Fibroblast of the conjunctiva (primary cell): ENCODE measurements at regions not wholly inside any gene's neighbourhood (a gene's known extent, or its start where the extent isn't known, plus 50 kb on each side); places are given as distances from the start of the nearest gene placed in this dataset.

ENCODE experiments used
- DNase-seq: peaks from one replicate; pipeline ENCODE4 v3.0.0-alpha.2; 2010; ENCODE audit warnings: low read depth

GRCh38 chr5:61596265-61596664, 264.2 kb downstream of the ZSWIM6 start:
- no peak for DNase-seq

- DNase-seq, result no peak
Observed at GRCh38 chr5:61597684-61598083, 265.6 kb downstream of the ZSWIM6 start.

GRCh38 chr5:61598126-61598525, 266.1 kb downstream of the ZSWIM6 start:
- DNase-seq, result no peak

- no peak for DNase-seq
Observed at GRCh38 chr5:61599370-61600122, 267.5 kb downstream of the ZSWIM6 start.

- no peak for DNase-seq
Observed at GRCh38 chr5:61600123-61600444, 268.0 kb downstream of the ZSWIM6 start.

- DNase-seq, result no peak
Observed at GRCh38 chr5:61600945-61601511, 269.0 kb downstream of the ZSWIM6 start.

- DNase-seq, result no peak
Observed at GRCh38 chr5:61603211-61603908, 271.3 kb downstream of the ZSWIM6 start.

GRCh38 chr5:61604076-61605025, 272.3 kb downstream of the ZSWIM6 start:
- no peak for DNase-seq

GRCh38 chr5:61609840-61610677, 278.0 kb downstream of the ZSWIM6 start:
- DNase-seq, result no peak

GRCh38 chr5:61610678-61611024, 278.6 kb downstream of the ZSWIM6 start:
- DNase-seq, result no peak

GRCh38 chr5:61612431-61612830, 280.4 kb downstream of the ZSWIM6 start:
- no peak for DNase-seq

GRCh38 chr5:61613679-61614078, 281.6 kb downstream of the ZSWIM6 start:
- no peak for DNase-seq

- no peak for DNase-seq
Observed at GRCh38 chr5:61614606-61615005, 282.5 kb downstream of the ZSWIM6 start.

GRCh38 chr5:61617039-61617438, 285.0 kb downstream of the ZSWIM6 start:
- DNase-seq, result no peak

- no peak for DNase-seq
Observed at GRCh38 chr5:61617995-61618525, 286.0 kb downstream of the ZSWIM6 start.

GRCh38 chr5:61618577-61618976, 286.5 kb downstream of the ZSWIM6 start:
- no peak for DNase-seq

- no peak for DNase-seq
Observed at GRCh38 chr5:61619289-61619688, 287.2 kb downstream of the ZSWIM6 start.

- DNase-seq, result no peak
Observed at GRCh38 chr5:61619777-61620518, 287.9 kb downstream of the ZSWIM6 start.

- no peak for DNase-seq
Observed at GRCh38 chr5:61620699-61621182, 288.7 kb downstream of the ZSWIM6 start.

GRCh38 chr5:61621202-61621650, 289.2 kb downstream of the ZSWIM6 start:
- no peak for DNase-seq
